SK-N-DZ (cell line): ENCODE measurements at regions not wholly inside any gene's neighbourhood (a gene's known extent, or its start where the extent isn't known, plus 50 kb on each side); places are given as distances from the start of the nearest gene placed in this dataset.

Experiments used
- DNase-seq: peaks from one replicate; pipeline ENCODE4 v3.0.0-alpha.2; 2015; ENCODE audit warnings: low spot score

- no peak for DNase-seq
Observed at GRCh38 chr4:54992266-54992665, 133.1 kb downstream of the KDR start.

DNA sequence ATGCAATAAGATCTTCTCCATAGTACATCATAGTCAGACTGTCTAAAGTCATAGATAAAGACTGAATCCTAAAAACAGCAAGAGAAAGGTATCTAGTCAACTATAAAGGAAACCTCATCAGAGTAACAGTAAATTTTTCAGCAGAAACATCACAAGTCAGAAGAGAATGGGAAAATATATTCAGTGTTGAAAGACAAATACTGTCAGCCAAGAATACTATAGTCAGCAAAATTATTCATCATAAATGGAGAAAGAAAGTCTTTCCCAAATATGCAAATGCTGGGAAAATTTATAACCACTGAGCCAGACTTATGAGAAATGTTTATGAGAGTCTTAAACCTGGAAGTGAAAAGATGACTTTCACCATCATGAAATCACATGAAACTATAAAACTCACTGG is 136.7 kb downstream of the KDR start:
- no peak for DNase-seq

DNA sequence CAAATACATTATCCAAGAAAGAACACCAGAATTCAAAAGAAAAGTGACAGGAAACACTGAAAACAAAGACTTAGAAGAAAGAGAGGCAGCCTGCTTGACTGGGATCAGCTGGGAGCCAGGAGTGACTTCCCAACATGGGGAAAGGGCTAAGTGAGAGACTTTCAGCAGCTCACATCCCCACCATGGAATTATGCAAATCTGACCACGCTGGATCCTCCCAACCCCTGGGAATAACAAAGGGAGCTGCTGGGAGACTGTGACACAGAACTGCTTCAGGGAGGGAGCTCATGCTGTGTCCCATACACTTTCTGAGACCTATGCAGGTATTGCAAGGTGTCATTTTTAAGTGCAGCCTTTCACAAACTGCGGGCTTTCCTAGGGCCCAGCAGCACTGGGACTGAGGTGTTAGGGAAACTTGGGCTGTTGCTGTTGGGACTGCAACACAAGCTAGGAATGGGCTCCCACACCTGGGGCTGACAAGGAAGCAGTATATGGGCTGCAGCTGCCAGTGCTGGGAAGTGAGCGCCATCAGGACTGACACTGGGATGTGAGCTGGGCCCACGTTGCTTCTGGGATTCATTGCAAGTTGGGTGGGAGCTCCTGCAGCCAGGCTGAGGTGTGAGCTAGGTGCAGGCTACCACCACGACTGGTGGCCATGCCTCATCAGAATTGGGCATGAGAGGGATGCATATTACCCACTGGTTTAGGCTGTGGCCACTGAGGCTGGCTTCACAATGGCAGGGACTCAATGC is 139.1 kb downstream of the KDR start:
- no peak for DNase-seq

DNA sequence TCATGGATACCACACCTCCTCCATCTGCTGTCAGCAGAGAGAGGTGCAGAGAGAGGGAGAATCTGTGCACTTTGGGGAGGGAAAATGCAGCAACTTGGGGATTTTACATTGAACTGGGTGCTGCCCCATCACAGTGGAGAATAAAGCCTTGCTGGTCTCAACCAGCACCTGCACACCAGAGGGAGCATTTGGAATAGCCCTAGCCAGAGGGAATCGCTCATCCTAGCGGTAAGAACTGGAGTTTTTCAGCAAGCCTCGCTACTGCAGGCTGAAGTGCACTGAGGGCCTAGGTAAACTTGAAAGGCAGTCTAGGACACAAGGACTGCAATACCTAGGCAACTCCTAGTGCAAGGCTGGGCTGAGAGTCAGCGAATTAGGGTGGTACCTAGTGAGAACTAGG is 148.7 kb downstream of the KDR start:
- DNase-seq = no peak

GRCh38 chr4:54976031-54976430 is 149.4 kb downstream of the KDR start:
- no peak for DNase-seq

DNA sequence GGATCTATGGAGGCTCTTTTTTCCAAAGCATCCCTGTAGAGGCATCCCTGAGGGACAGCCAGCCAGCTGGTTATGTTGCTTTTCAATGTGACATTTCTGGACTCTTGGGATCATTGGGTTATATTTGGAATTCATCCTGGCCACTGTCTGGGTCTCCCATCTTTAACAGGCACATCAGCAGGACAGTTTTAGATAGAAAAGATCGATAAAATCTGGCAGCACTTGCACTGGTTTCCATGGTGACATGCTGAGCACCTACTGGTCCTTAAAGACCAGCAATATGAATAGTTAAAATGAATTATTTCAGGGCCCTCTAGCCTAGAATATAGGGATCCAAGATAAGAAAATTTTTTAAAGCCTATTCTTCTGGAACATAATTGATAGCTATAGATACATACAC is 151.6 kb downstream of the KDR start:
- no peak for DNase-seq

- DNase-seq = peak; percentile 32
Observed at GRCh38 chr4:54971474-54971950, 153.9 kb downstream of the KDR start.

DNA sequence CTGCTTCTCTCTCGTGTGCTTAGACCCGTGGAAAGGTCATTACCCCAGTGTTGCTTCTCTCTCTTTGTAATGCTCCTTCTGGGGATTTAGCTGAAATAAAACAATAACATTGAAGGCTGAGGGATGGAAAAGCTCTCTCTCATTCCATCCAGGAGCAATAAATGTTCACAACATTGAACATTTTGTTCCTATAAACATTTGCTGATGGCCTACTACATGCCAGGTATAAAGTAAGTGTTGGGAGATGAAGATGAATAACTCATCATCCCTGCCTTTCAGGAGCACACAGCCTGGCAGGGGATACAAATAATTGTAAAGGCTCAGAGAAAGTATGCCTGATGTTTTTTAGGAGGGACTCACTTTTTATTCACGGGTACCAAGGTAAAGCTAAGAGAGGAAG is 158.1 kb downstream of the KDR start:
- no peak for DNase-seq

GRCh38 chr4:54961357-54961975 is 163.9 kb downstream of the KDR start:
- DNase-seq = no peak

DNA sequence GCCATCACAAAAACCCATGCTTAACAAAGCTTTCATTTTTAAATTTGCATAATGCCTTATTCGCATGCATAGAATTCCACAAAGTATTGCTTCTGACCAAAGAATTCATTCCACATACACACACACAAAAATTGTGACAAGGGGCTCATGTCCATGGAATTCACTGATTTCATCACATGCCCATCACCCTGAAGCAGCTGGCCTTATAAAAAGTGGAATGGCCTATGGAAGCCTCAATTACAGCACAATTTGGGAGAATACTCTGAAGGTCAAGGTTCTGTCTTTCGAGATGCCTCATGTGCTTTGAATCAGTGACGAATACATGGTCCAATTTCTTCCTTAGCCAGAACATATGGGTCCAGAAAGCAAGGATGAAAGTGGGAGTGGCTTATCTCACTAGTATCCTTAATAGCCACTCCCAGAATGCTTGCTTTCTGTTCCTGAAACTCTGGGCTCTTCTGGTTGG is 165.7 kb downstream of the KDR start:
- DNase-seq = no peak

DNA sequence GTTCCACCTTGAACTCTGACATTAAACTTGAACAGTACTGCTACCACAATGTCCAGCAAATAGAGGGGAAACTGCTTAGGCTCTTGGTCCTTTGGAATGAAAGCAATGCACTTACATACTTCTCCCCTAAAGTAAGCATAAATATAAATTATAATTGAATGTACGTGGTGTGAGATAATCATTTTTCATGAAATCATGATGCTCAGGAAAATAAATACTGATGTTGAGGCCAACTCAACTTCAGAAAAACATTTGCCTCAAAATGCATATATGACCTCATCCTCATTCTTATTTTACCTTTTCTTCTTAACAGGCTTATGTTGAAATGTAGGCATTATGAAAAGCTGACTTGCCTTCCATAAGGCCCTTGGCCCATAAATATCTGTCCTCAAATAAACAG is 166.3 kb downstream of the KDR start:
- no peak for DNase-seq

DNA sequence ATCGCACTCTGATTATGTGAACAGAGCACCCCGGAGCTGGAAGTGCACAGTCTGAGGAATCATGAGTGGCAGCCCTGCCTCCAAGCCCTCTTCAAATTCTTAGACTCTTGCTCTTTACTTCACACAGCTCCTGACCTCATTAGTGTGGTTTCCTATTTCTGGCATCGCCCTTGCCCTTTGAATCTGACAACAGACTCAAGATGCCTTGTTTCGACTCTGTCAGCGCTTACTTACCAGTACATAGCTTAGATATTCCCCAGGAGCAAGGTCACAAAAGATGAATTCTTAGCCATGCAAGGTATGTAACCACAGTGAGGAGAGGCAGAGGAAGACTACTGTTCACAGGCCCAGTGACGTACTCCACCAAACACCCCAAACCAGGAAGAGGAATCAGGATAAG is 167.2 kb downstream of the KDR start:
- no peak for DNase-seq

GRCh38 chr4:54954656-54955388 is 170.6 kb downstream of the KDR start:
- DNase-seq = no peak

- no peak for DNase-seq
Observed at GRCh38 chr4:54946741-54947140, 178.7 kb downstream of the KDR start.

DNA sequence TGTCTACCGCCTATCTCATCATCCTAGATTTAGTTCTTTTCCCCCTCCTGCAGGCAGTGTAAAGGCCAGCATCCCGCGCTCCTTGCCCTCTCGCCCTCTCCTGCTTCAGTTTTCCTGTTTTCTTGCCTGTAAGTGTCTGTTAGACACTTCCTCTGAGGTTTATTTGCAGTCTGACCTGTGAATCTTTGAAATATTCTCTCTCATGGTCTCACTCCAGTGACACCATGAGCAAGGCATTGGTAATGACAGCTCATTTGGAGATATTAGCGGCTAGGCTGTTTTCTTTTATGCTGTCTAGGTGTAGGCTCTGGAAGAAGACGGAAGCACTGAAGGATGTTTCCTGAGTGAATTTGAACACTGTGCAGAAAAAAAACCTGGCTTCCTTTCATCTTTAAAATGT is 179.6 kb downstream of the KDR start:
- no peak for DNase-seq

GRCh38 chr4:54942721-54943120 is 182.7 kb downstream of the KDR start:
- no peak for DNase-seq

GRCh38 chr4:54941994-54942552 is 183.3 kb downstream of the KDR start:
- no peak for DNase-seq

DNA sequence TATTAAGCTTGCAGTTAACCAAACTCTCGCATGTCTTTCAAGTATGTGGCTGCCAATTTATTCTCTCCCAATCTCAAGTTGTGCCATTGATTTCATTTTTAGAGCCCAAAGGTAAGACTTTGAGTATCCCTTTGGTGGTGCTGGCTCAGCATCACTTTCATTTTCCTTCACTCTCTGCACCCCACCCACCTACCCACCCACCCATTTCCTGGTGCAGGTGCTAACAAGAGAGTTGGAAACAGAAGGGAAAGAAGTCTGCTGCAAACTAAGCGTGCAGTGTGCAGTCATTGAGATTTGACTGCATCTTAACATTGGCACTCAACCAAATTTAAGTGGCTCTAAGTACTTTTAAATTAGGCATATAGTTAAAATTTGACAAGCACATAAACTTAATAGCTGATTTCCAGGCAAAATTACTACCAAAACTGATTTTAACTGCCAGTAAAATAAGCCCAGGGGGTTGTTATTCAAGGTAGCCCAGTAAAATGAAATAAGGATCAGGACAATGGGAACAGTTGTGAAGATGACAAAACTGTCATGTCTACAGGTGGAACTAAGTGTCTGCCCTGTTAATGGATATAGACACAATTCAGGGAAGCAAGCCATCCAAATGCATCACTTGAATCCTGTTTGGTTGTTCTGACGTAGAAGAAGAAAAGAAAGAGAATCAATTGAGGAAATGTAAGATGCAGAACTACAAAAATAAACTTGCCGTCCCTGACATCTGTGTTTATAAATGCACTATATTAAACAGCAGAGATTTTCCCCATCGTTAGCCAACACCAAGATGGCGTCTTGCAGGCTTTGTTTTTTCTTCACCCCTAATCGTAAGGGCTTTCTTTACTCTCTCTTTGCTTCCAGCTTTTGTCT is 184.2 kb downstream of the KDR start:
- DNase-seq = no peak

- no peak for DNase-seq
Observed at GRCh38 chr4:54937501-54937900, 187.9 kb downstream of the KDR start.

- DNase-seq = no peak
Observed at GRCh38 chr4:54933579-54933978, 191.8 kb downstream of the KDR start.

DNA sequence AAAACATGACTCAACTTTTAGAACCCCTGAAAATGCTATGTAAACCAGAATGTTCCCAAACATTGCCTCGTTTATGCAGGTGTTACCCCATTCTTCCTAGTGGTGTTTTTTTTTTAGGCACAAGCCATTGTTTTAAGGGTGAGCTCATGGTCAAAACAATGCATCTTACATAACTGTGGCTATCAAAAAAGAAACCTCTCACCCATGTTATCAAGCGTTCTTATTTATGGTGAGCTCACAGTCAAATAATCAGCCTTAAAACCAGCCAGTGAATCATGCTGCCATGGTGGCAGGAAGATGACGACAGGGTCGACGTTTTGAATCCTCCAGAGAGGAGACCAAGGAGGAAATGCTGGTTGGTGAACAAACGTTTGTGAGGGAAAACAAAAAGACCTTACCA is 195.2 kb downstream of the KDR start:
- no peak for DNase-seq
